CD4-positive, alpha-beta T cell treated with Interleukin-17A for 4 hours (primary cell): ENCODE measurements at regions not wholly inside any gene's neighbourhood (a gene's known extent, or its start where the extent isn't known, plus 50 kb on each side); places are given as distances from the start of the nearest gene placed in this dataset.
A peak's percentile ranks its signal among the peaks of the same experiment; 100 is the strongest.
"Not testable (repeated sequence)": the region's sequence is repeated elsewhere in the genome, so short reads cannot be mapped to it uniquely, and the experiment has no call there.

Source experiments
- DNase-seq: peaks from one replicate; pipeline ENCODE4 v3.0.0-alpha.2; 2020; ENCODE audit warnings: mixed read lengths

DNA sequence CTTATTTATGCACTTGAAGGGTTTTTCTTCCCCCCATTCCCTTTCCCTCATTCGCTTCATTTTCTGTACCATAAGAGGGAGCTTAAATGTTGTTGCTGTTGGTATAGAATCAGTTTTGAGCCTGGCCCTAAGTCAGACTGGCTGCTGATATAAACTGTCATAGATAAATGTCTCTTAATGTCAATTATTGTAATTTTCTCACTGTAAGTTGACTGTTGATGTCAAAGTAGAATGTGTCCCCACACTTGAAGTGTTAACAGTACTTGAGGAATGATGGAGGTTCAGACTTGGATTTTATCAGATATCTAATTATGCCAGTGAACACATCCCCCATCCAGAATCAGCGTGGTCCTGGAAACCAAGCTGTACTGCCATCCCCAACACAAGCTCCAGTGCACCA, 87.8 kb downstream of the PRR15 start:
- no peak for DNase-seq

DNA sequence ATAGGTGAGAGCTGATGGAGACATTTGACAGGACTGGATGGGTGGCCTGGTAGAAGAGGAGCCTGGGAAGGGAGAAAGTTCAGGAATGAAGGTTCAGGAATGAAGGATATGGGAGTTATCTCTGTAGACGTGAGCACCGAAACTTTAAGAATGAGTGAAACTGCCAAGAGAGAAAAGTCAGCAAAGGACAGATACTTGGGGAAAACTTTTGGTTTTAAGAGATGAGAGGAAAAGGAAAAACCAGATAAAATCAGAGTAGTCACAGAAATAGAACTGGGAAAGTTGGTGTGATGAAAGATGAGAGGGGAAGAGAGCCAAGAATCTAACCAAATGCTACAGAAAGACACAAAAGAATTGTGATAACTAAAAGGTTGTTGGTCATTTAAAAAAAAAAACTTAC, 88.9 kb downstream of the PRR15 start:
- no peak for DNase-seq

DNA sequence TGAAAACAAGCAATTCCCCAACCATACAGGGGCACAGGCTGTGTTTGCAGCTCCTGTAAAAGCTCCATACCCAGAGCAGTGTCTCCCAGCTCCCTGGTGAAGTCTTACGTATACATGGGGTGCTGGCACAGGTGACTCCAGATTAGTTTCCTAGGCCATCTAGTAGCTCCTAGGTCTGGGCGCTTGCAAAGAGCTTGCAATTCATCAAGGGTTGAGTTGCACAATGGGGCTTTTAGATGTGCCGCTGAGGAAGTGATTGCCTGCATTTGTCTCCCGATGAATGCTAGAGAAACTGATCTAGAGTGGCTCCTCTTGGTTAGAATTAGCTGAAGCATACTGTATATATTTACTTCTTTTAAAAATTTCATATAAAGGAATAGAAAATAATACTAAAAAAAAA, 90.7 kb downstream of the PRR15 start:
- not testable (repeated sequence) for DNase-seq

DNA sequence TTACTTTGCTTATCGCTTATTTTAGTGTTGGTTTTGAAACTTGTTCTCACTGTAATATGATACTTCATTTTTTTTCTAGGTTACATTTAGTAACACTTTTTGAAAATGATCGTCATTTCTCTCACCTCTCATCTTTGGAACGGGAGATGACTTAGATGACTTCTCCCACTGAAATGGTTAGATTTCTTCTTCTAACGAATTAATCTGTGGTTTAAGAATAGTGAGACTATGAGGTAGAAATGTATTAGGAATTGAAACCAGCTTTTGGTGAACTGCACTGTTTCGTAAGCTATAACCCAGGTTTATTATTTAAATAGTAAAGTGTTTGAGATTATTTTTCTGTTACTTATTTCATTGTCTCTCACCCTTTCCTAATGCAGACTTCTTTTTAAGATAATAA, 93.7 kb downstream of the PRR15 start:
- no peak for DNase-seq

DNA sequence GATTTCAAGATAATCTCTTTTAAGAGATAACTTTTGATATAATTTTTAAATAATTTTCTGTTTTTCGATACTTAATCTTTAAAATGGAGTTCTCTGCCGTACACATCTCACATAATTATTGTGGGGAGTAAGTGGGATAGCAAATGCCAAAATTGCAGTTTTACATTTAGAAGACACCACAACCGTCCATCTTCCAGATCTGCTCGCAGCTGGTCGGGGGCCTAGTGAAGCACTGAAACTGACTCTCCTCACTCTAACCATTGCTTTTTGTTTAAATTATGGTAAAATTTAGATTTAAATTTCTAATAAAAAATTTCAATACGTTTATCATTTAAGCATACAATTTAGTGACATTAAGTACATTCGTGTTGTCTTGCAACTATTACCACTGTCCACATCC, 94.2 kb downstream of the PRR15 start:
- no peak for DNase-seq

DNA sequence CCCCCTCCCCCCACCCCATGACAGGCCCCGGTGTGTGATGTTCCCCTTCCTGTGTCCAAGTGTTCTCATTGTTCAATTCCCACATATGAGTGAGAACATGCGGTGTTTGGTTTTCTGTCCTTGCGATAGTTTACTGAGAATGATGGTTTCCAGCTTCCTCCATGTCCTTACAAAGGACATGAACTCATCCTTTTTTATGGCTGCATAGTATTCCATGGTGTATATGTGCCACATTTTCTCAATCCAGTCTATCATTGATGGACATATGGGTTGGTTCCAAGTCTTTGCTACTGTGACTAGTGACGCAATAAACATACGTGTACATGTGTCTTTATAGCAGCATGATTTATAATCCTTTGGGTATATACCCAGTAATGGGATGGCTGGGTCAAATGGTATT, 95.6 kb downstream of the PRR15 start:
- not testable (repeated sequence) for DNase-seq

DNA sequence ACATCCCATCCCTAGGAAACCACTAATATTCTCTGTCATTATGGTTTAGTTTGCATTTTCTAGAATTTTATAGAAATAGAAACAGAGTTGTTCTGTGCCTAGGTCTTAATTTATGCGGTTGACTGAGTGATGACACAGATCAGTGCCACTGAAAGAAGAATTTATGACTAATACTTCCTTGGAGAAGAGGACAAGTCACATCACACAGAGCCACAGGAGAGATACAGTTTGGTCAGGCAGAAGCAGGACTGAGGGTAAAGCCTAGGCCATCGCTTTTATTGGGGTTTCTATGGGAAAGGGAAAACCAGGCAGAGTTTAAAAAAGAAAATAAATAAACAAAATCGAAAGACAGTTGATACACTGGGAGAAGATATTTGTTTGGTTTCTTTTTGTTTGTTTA, 99.3 kb downstream of the PRR15 start:
- DNase-seq: not testable (repeated sequence)

DNA sequence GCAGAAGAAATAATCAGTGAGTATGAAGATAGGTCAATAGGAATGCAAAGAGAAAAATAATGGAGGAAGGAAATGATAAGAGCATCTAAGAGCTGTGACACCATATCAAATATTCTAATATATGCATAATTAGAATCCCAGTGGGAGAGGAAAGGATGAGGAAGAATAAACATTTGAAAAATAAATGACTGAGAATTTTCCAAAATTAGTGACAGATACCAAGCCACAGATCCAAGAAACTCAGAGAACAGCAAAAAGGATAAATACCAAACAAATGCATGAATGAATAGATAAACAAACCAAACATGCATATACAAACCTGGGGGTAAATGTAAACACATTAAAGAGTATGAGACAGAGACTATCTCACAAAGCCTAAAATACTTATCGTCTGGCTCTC, 101.4 kb downstream of the PRR15 start:
- not testable (repeated sequence) for DNase-seq

DNA sequence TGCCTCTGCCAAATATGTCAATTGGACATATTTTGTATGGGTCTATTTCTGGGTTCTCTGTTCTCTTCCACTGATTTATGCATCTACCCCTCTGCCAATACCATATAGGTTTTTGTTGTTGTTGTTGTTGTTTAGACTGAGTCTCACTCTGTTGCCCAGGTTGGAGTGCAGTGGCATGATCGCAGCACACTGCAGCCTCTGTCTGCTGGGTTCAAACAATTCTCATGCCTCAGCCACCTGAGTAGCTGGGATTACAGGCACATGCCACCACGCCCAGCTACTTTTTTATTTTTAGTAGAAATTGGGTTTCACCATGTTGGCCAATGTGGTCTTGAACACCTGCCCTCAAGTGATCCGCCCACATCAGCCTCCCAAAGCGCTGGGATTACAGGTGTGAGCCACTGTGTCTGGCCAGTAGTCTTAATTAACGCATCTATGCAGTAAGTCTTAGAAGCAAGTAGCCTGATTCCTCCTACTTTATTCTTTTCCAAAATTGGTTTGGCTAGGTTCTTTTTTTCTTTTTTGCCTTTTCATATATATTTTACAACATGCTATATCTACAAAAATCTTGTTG, 103.5 kb downstream of the PRR15 start:
- DNase-seq: not testable (repeated sequence)

DNA sequence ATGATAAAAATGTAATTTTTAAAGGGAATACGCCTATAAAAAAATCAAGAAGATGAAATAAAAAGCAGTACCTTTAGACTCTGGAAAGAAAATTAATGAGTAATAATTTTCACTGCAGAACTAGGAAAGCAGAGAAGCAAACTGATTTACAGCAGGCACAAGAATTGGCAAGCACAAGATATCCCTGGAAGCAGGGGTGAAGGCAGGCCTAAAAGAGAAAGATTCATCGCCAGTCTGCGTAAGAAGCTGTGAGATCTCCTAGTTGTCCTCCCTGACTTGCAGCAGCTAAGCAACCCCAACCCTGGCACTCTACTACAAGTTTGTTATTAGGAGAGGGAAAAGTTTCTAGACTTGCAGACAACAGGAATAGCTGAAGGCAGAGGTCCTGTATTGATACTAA, 107.7 kb downstream of the PRR15 start:
- not testable (repeated sequence) for DNase-seq

DNA sequence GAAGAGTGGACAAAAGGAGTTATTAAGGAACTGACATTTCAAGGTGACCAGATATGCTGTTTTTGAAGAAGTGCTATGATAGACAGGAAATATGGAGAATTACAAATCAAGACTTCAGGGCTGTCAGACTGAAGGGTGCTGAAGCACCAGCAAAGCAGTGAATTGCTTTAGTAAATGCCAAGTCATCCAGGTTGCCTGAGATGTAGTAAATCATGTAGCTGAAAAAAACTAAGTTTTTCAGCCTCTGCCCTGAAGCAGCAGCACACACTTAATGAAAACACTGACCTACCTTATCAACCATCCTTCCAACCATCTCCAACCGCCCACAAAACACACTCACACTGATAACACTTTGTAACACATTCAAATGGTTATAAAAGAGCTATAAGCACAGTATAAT, 110.0 kb downstream of the PRR15 start:
- not testable (repeated sequence) for DNase-seq

DNA sequence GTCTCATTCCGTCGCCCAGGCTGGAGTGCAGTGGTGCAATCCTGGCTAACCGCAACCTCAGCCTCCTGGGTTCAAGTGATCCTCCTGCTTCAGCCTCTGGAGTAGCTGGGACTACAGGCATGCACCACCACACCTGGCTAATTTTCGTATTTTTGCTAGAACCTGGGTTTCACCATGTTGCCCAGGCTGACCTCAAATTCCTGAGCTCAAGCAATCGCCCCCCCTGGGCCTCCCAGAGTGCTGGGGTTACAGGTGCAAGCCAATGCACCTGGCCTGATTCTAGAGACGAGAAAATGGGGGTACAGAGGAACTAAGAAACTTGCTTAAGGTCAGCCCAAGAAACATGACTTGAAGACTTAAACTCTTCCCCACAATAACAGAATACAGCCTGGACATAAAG, 111.0 kb downstream of the PRR15 start:
- not testable (repeated sequence) for DNase-seq

DNA sequence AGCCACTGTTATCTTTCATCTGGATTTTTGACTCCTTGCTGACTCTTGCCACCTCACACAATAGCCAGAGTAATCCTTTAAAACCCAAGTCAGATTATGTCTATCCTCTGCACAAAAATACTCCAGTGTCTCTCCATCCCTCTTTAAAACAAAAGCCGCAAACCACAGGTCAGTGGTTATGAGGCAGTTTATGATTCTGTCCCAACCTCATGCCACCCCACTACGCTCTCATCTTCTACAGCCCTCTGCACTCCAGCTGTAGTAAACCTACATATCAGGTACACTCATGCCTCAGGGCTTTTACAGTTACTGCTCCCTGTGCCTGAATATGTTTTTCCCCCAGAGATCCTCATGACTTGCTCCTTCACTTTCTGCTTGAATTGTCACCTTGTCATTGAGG, 113.6 kb downstream of the PRR15 start:
- not testable (repeated sequence) for DNase-seq

DNA sequence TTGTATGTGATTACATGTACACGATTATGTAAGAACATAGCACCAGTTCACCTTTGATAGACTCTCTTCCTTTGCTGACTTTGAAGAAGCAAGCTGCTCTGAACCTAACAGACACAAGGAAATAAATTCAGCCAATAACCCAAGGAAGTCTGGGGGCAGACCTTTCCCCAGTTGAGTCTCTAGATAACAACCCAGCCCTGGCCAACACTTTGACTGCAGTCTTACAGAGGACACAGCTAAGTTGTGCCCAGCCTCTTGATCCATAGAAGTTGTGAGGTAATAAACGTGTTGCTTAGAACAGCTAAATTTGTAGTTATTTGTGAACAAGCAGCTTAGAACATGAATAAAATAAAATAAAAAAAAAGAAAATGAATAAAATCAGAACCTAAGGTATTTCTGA, 116.3 kb downstream of the PRR15 start:
- not testable (repeated sequence) for DNase-seq

DNA sequence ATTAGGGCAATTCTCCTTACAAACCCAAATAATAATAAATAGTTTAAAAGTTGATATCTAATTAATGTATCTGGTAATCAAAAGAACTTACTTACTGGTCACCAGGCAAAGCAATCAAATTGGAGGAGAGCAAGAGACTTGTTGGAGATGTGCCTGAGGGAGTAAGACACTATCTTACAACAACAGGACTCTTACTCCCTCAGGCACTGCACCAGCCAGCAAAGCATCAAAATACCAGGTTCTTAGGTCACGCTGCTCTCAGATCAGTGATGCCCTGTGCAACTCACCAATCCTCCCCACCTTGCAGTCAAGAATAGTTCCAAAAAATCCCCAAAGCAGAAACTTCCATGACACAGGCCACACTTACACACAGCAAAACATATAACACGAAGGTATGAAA, 117.0 kb downstream of the PRR15 start:
- not testable (repeated sequence) for DNase-seq

DNA sequence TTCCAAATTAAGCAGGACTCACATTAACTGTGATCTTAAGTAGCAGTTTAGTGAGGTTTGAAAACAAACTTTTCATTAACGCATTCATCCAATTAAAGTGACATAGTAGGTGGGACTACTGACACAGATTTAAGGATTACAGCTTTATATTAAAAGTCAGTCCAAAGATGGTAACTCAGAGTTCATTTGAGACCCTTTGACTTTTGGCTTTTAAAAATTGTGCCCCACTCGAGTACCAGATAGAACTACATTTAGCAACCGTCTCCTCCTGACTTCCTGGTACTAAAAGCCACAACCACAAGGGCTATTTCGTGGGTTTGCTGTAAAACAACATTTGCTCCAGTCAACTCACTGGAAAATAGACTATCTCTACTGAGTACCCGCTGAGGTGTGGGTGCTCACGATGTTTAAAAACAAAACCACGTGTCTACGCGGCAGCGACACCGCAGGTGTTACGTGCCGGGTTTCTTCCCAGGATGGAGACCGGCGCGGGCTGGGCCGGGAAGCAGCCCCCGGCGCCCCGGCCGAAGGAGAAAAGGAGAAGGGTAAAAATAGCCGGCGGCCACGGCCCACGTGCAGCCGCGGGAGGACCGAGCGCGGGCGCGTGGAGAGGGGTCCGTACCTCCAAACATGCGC, 120.6 kb downstream of the PRR15 start:
- DNase-seq: not testable (repeated sequence)

DNA sequence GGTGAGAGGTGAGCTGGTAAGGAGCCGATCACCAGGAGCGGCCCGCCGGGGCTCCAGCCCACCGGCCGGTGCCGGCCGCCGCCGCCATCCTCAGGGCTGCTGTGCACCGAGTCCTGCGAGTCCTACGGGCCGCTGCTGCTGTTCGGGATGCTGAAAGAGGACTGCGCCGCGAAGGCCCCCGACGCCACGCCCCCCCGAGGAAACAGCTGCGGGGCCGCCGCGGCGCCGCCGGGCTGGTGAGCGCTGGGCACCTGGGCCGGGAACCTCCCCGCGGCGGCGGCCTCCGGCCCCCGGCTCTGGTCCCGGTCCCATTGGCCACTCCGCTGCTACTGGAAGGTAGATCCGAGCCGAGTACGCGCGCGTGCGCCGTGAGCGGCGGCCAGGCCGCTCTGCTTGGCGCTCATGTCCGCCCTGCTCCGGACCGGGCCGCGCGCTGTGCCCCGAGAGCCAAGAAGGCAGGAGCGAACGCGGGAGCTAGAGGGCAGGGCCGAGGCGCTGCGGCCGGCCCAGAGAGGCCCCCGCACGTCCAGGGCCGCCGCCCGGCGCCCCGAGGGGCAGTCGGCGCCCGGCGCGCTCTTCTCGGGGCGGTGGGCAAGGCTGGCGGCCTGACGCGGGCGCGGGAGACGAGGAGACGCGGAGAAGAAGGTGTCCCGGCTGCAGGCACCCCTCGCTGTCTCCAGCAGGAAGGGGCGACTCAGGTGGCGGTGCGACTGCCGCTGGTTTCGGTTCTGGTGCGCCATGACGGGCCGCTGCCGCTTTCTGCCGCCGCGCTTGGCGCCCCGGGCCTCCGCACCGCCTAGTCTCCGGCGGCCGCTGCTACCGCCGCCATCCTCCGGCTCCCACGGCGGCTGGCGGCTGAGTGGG, 121.3 kb upstream of the WIPF3 start:
- peak; percentile 30 for DNase-seq

DNA sequence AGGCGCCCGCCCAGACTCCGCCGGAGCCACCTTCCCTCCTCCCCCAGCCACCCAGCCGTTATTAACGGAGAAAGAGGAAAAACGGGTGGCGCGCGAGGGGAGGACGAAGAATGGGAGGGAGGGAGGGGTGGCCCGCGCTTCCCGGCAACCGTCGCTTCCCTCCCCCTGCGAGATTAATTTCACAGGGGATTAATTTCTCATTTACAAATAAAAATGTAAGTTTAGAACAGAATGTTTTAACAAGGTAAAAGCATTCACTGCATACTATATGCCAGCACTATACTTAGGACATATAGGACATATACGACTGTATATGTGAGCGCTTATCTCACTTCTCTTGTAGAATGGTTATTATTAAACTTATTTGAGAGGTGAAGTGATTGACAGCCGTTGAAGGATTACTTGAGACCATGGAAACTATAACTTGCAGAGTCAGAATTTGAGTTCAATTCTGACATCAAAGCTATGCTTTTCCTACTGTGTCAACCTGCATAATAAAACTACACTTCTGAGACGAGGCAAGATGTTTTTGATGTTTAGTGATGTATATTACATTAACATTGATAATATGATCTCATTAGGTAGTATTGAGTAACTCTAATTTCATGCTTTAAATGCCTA, 120.5 kb upstream of the WIPF3 start:
- peak; percentile 2 for DNase-seq

DNA sequence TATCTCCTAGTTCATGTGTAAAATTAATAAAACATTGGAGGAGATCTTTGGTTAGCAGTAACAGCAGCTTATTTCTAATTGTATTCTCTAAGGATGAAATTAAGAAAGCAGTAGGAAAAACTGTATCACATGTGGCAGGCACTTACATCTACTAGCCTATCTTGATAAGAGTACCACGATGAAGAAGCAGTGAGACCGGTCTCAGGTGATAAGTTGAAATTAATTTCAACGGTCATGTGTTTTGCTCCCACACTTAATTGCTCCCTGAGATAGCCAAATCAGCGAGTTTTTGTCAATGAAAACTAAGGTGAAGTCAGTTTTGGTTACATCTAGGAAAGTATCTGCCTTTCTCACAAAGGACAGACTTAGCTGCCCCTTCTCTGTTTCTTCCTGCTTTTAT, 115.8 kb upstream of the WIPF3 start:
- not testable (repeated sequence) for DNase-seq

DNA sequence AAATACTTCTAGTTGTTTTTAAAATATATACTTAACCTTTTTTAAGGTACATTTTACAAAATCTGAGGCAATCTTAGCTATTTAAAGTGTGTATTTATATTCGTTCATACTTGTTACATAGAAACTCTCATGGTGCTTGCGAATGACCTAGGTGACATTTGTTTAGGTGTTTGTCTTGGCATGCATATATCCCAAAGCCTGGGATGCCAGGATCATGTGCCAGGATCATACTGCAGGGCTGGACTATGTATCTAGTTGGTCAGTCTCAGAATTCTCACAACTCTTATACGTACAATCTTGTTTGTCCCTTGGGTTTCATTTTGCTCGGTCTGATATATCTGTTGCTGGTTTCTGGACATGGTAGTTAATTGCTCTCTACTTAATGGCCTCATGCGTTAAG, 109.9 kb upstream of the WIPF3 start:
- not testable (repeated sequence) for DNase-seq

DNA sequence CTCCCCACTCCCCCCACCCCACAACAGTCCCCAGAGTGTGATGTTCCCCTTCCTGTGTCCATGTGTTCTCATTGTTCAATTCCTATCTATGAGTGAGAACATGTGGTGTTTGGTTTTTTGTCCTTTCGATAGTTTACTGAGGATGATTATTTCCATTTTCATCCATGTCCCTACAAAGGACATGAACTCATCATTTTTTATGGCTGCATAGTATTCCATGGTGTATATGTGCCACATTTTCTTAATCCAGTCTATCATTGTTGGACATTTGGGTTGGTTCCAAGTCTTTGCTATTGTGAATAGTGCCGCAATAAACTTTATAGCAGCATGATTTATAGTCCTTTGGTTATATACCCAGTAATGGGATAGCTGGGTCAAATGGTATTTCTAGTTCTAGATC, 106.6 kb upstream of the WIPF3 start:
- not testable (repeated sequence) for DNase-seq

DNA sequence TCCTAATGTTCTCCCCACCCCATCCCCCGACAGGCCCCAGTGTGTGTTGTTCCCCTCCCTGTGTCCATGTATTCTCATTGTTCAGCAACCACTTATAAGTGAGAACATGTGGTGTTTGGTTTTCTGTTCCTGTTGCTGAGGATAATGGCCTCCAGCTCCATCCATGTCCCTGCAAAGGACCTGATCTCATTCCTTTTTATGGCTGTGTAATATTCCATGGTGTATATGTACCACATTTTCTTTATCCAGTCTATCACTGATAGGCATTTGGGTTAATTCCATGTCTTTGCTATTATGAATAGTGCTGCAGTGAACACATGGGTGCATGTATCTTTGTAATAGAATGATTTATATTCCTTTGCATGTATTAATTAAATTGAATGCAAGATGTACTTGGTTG, 104.8 kb upstream of the WIPF3 start:
- not testable (repeated sequence) for DNase-seq

DNA sequence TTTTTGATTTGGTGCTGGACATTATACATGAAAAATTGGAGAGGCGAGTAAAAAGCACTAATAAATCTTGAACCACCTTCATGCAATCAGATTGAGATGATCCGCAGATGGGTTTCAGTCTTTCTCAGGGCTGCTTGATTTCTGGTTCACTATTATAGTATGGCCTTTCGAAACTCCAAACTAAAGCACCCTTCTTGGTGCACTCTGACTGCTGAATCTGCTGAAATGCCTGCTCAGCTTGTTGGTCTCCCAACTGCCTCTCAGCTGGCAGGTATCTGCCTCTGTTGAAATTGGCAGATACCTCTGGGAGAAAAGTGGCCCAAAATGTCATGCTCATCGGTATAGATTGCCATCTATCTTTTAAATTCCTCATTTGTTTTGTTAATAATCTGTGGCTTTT, 102.5 kb upstream of the WIPF3 start:
- DNase-seq: not testable (repeated sequence)

DNA sequence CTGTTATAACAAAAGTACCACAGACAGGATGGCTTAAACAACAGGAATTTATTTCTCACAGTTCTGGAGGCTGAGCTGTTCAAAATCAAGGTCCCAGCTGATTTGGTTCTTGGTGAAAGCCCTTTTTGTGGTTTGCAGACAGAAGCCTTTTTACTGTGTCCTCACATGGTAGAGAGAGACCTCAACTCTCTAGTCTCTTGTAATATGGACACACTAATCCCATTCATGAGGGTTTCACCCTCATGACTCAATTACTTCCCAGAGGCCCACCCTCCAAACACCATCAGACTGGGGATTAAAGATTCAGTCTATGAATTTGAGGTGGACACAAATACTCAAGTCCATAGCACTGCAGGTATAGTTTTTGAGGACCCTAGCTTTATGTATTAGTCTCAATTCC, 97.3 kb upstream of the WIPF3 start:
- not testable (repeated sequence) for DNase-seq
